LHCN-M2 (cell line): ENCODE measurements at regions not wholly inside any gene's neighbourhood (a gene's known extent, or its start where the extent isn't known, plus 50 kb on each side); places are given as distances from the start of the nearest gene placed in this dataset.

Experiments used
- DNase-seq: peaks from one replicate; pipeline ENCODE4 v3.0.0-alpha.2; 2012; ENCODE audit warnings: low read depth

DNA sequence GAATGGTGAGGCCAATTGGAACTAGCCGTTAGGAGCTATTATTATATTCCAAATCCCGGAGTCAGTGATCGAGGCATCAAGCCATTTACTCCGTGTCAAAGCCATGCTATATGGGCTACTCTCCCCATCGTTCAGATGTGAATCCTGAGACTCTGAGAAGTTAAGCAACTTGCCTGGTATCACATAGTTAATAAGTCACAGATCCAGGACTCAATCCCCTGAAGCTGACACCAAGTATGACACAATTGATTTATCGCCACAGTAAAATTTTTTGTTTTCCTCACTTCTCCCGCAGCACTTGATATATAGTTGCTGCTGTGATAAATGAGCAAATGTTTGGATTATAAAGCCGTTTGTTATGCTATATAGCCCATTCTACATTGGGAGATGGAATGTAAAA is 50.8 kb upstream of the TSHZ2 start:
- DNase-seq = no peak

DNA sequence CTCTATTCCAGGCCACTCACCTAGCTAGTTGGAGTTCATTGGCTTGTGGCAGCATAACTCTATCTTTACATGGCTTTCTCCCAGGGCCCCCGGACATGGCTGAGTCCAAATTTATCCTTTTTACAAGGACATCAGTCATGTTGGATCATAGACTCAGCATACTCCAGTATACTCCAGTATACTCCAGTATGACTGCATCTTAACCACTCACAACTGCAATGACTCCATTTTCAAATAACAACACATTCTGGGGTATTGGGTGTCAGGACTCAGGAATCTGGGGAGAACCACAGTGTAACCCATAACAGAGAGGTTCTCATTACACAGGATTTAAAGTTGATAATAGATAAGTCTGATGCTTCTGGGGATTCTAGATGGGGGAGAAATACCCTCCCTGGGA is 53.8 kb upstream of the TSHZ2 start:
- no peak for DNase-seq

- no peak for DNase-seq
These were observed 56.6 kb upstream of the TSHZ2 start for GRCh38 chr20:52915564-52915963.

DNA sequence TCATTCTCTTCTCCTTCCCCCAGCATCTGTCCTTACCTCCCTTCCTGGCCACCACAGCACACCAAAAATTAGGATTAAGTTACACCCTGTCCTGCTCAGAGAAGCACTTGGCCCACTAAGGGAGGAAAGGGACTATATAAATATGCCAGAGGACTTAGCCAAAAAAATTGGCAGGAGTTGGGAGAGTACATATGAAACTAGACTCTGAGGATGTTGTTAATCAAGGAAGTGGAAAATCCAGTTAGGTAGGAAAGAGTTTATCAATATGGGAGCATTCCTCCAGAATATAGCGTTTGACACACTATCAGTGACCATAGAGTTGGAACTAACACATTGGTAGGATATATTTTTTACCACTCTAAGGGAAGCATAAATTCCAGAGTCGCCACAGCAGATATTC is 57.3 kb upstream of the TSHZ2 start:
- DNase-seq = no peak

- DNase-seq = no peak
These were observed 58.3 kb upstream of the TSHZ2 start for GRCh38 chr20:52913650-52914387.

- no peak for DNase-seq
These were observed 66.7 kb upstream of the TSHZ2 start for GRCh38 chr20:52905241-52905994.

GRCh38 chr20:52904837-52905236 is 67.3 kb upstream of the TSHZ2 start:
- no peak for DNase-seq

GRCh38 chr20:52899041-52899608 is 73.0 kb upstream of the TSHZ2 start:
- no peak for DNase-seq

- no peak for DNase-seq
These were observed 75.8 kb upstream of the TSHZ2 start for GRCh38 chr20:52896348-52896747.

DNA sequence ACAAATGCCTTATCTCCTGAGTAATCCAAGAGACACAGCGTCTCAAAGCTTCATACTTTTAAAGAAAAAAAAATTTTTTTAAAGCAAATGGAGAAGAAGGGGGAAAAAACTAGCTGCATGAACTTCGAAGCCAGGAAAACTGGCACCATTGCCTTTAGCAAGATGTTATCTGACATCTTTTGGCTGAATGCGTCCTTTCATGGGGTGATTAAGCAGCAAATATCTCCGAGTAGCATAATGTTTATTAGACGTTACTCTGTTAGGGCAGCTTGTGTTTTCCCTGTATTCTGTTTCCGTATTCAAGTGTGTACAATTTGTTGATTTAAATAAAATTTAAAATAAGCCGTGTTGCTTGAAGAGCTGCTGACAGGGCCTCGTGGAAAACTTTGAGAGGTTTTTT is 76.5 kb upstream of the TSHZ2 start:
- DNase-seq = no peak

- no peak for DNase-seq
These were observed 76.9 kb upstream of the TSHZ2 start for GRCh38 chr20:52895235-52895634.

DNA sequence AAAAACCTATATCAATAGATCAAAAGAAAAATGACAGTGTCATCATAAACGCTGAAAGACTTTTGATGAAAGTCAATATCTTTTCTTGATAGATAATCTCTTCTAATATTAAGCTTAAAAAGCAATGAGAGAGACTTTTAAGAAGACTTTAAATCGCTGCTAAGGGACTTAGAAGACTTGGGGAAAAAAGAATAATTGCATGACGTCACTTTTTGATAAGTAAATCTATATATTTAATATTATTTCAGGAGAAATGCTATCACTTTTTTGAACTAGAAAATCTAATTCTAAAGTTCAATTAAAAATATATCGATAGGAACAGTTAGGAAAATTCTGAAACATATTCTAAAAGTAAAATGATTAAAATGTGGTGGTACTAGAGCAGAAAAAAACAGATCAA is 78.7 kb upstream of the TSHZ2 start:
- no peak for DNase-seq

DNA sequence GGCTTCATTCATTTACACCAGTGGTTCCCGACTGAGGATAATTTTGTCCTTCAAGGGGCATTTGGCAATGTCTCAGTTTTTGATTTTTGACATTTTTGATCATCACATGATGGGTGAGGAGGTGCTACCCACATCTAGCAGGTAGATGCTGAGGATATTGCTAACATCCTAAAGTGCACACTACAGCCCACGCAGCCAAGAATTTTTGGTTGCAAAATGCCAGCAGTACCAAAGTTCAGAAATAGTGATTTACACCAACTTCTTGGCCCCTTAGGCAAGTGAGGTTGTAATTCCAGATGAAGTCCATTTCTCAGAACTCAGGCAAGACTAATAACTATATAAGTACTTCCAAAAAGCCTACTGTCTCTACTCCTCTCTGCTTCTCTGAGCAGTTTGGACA is 80.1 kb upstream of the TSHZ2 start:
- no peak for DNase-seq

DNA sequence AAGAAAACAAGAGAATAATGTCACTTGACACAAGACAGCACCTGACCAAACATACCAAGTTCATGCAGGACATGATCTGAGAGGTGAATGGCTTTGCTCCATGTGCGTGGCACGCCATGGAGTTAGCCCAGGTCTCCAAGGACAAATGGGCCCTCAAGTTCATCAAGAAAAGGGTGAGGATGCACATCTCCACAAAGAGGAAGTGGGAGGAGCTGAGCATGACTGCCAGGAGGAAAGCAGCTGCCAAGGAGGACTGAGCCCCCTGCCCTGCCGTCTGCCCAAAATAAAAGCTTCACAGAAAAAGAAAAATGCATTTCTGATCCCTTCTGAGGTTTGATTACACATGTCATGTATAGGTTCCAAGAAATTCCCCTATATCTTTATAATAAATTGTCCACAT is 82.0 kb upstream of the TSHZ2 start:
- DNase-seq = no peak

GRCh38 chr20:52889225-52889624 is 82.9 kb upstream of the TSHZ2 start:
- DNase-seq = no peak

- DNase-seq = no peak
These were observed 84.1 kb upstream of the TSHZ2 start for GRCh38 chr20:52888096-52888495.

DNA sequence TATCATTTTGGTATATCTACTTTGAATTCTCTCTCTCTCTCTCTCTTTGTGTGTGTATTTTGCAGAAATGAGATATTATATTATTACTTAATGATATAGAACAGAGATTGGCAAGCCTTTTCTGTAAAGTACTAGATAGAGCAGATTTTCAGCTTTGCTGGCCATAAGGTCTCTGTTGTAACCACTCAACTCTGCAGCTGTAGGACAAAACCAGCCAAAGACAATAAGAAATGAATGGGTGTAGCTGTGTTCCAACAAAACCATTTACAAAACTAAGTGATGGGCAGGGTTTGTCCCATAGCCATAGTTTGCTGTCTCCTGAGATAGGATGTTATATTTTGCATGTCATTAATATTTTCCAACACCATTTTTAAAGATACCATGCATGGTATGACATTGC is 91.2 kb upstream of the TSHZ2 start:
- DNase-seq = no peak

GRCh38 chr20:52880259-52880658 is 91.9 kb upstream of the TSHZ2 start:
- no peak for DNase-seq

- DNase-seq = no peak
These were observed 97.9 kb upstream of the TSHZ2 start for GRCh38 chr20:52874241-52874640.

DNA sequence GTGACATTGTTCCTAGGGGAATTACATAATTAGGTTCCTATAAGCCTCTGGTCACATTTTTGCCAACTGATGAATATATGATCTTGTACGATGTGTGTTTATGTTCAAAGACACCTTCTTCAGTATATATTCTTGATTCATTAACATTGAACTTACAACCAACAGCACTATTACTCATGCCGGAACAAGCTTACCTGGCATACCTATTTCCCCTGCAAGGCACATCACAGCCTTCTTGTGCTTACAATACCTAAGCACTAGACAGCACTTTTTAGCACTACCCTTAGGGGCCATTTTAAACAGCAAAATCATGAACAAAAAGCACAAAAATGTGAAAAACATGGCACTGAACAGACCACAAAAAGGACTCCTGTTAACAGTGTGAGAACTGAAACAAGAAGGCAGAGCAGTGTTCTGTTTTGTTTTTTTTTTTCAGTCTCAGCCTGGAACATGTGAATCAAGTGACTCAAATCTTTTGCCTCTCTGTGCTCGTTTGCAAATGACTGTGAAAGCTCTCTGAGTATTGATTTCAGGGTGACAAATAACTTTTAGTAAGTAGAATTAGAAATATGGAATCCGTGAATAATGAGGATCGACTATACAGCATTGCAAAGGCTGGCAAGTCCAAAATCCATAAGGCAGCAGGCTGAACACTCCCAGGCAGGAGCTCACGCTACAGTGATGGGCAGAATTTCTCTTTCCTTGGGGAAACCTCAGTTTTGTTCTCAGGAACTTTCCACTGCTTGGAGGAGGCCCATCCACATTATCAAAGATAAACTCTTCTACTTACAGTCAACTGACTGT is 102.3 kb upstream of the TSHZ2 start:
- no peak for DNase-seq

DNA sequence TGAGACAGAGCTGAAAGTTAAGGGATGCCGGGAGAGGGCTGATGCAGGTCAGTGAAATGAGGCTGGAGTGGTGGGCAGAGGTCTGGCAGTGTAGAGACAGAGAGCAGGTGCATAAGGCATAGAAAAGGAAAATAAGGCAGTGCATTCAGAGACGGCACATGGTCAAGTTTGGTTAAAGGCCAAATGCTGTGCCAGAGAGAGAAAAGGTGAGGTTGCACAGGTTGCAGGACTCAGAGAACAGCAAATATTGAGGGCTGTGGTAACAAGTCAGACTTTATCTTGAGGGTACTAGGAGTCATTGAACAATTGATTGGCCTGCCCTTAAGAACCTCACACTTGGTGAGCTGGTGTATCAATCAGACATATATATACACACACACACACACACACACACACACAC is 102.9 kb upstream of the TSHZ2 start:
- DNase-seq = no peak

- DNase-seq = no peak
These were observed 104.9 kb upstream of the TSHZ2 start for GRCh38 chr20:52867305-52867704.
